MCF 10A (cell line): ENCODE measurements at regions not wholly inside any gene's neighbourhood (a gene's known extent, or its start where the extent isn't known, plus 50 kb on each side); places are given as distances from the start of the nearest gene placed in this dataset.

ENCODE experiments used
- BruUV-seq: library from RNA; stranded (reverse); fragments of 400-500 nt; replicated peaks from 2 replicates; lab custom pipeline; 2021; lab: Mats Ljungman, UMichigan
- CTCF ChIA-PET: fragments of 300-600 bp; sonication (Branson Sonifier 250); formaldehyde crosslinking; extraction: SDS; loops from one replicate; lab custom pipeline; 2021; ENCODE audit warnings: antibody characterized with exemption, inconsistent platforms; lab: Yijun Ruan, JAX
- POLR2A ChIA-PET: fragments of 300-600, 350-650 bp; sonication (Branson Sonifier 250); formaldehyde crosslinking; extraction: SDS; loops from one replicate; lab custom pipeline; 2020; ENCODE audit warnings: antibody characterized with exemption, inconsistent platforms; lab: Yijun Ruan, JAX
- DNase-seq: peaks from one replicate; pipeline ENCODE4 v3.0.0-alpha.2; 2018; ENCODE audit not compliant: unreplicated experiment
- H3K27ac Mint-ChIP-seq: one replicate; pipeline ENCODE4 v1.8.0; 2022; ENCODE audit warnings: mild to moderate bottlenecking, low read depth, mixed read lengths; ENCODE audit not compliant: unreplicated experiment
- H3K27me3 Mint-ChIP-seq: one replicate; pipeline ENCODE4 v1.8.0; 2022; ENCODE audit warnings: mixed read lengths; ENCODE audit not compliant: insufficient read depth, unreplicated experiment
- H3K36me3 Mint-ChIP-seq: one replicate; pipeline ENCODE4 v1.8.0; 2022; ENCODE audit warnings: mild to moderate bottlenecking, moderate library complexity, mixed read lengths; ENCODE audit not compliant: insufficient read depth, unreplicated experiment
- H3K4me1 Mint-ChIP-seq: one replicate; pipeline ENCODE4 v1.8.0; 2022; ENCODE audit warnings: mixed read lengths; ENCODE audit not compliant: insufficient read depth, unreplicated experiment
- H3K4me3 Mint-ChIP-seq: one replicate; pipeline ENCODE4 v1.8.0; 2022; ENCODE audit warnings: mild to moderate bottlenecking, moderate library complexity, mixed read lengths; ENCODE audit not compliant: unreplicated experiment
- H3K9me3 Mint-ChIP-seq: one replicate; pipeline ENCODE4 v1.8.0; 2022; ENCODE audit warnings: mixed read lengths; ENCODE audit not compliant: unreplicated experiment
- CTCF ChIP-seq: fragments of 200-600 bp; IDR thresholded peaks from one replicate; pipeline ENCODE4 v1.8.0; 2022; ENCODE audit warnings: antibody characterized with exemption, mild to moderate bottlenecking; ENCODE audit not compliant: unreplicated experiment
- intact Hi-C: fragments of 100-400 bp; cut with micrococcal nuclease; formaldehyde crosslinking; loops from 2 replicates; pipeline ENCODE4 v1.14.1; 2022

- no peak for DNase-seq
- no peak for TF ChIP-seq CTCF
- Mint-ChIP-seq H3K36me3 (no peaks in the 10 kb centered on the region), H3K9me3 (no peaks in the 10 kb centered on the region), H3K4me1 (no peaks in the 10 kb centered on the region), H3K4me3 (no peak overlapping the region), H3K27ac (no peak overlapping the region), H3K27me3 (no peaks in the 10 kb centered on the region)
- CTCF ChIA-PET, result no interaction called here
- intact Hi-C loops, result no loop called here
- POLR2A ChIA-PET, result interaction anchor here (0.6 kb wide), 1 partner anchor 447 kb away, joined by 3 read pairs; no protein-coding TSS in a partner anchor
- BruUV-seq, result no TSS peak
Measured at GRCh38 chr16:72609066-72609465, 437.1 kb upstream of the PMFBP1 start.

- no peak for DNase-seq
- Mint-ChIP-seq H3K27me3 (no peaks in the 10 kb centered on the region), H3K4me3 (no peak overlapping the region), H3K4me1 (no peaks in the 10 kb centered on the region), H3K9me3 (no peaks in the 10 kb centered on the region), H3K27ac (no peak overlapping the region), H3K36me3 (no peaks in the 10 kb centered on the region)
- no TSS peak for BruUV-seq
- intact Hi-C loops, result no loop called here
- TF ChIP-seq CTCF, result no peak
- ChIA-PET CTCF (interaction anchor here (0.6 to 0.7 kb wide), 3 partner anchors 17 to 1040 kb away, joined by 3 to 4 read pairs (median 3); no protein-coding TSS in a partner anchor), POLR2A (no interaction called here)
Measured at GRCh38 chr16:72604375-72604774, 432.4 kb upstream of the PMFBP1 start.

GRCh38 chr16:72602499-72602898, 430.5 kb upstream of the PMFBP1 start:
- intact Hi-C loops, result no loop called here
- Mint-ChIP-seq H3K4me1 (no peaks in the 10 kb centered on the region), H3K27ac (no peak overlapping the region), H3K27me3 (no peaks in the 10 kb centered on the region), H3K36me3 (no peaks in the 10 kb centered on the region), H3K4me3 (no peak overlapping the region), H3K9me3 (no peaks in the 10 kb centered on the region)
- POLR2A ChIA-PET, result interaction anchor here (0.5 to 1.0 kb wide), 4 partner anchors 11 to 1412 kb away, joined by 3 to 4 read pairs (median 3); no protein-coding TSS in a partner anchor
- no peak for TF ChIP-seq CTCF
- CTCF ChIA-PET, result interaction anchor here (0.7 kb wide), 1 partner anchor 75 kb away, joined by 4 read pairs; no protein-coding TSS in a partner anchor
- BruUV-seq, result no TSS peak
- DNase-seq, result no peak

- no peak overlapping the region for H3K27ac Mint-ChIP-seq
- no peak for DNase-seq
- CTCF ChIA-PET, result interaction anchor here (0.7 kb wide), 1 partner anchor 97 kb away, joined by 4 read pairs; no protein-coding TSS in a partner anchor
- H3K4me1 Mint-ChIP-seq, result no peaks in the 10 kb centered on the region
- no peaks in the 10 kb centered on the region for H3K36me3 Mint-ChIP-seq
- intact Hi-C loops, result no loop called here
- H3K4me3 Mint-ChIP-seq, result no peak overlapping the region
- POLR2A ChIA-PET, result no interaction called here
- no peaks in the 10 kb centered on the region for H3K27me3 Mint-ChIP-seq
- BruUV-seq, result no TSS peak
- no peaks in the 10 kb centered on the region for H3K9me3 Mint-ChIP-seq
- TF ChIP-seq CTCF, result no peak
Measured at GRCh38 chr16:72598696-72599095, 426.7 kb upstream of the PMFBP1 start.
